A673 (cell line): ENCODE measurements at regions not wholly inside any gene's neighbourhood (a gene's known extent, or its start where the extent isn't known, plus 50 kb on each side); places are given as distances from the start of the nearest gene placed in this dataset.

Experiments used
- EZH2 ChIP-seq: fragments of 200-600 bp; sonication (generic); IDR thresholded peaks from 2 replicates; pipeline ENCODE4 v1.6.1; 2017; ENCODE audit warnings: borderline replicate concordance, low read depth, mild to moderate bottlenecking, mixed read lengths, antibody characterized with exemption, low read length; ENCODE audit not compliant: poor library complexity, severe bottlenecking
- TF ChIP-seq, protein P1 (sequence below): fragments of 300-800, 200-600 bp; sonication (generic); conservative IDR thresholded peaks from 2 replicates; pipeline ENCODE4 v1.5.1; 2017; ENCODE audit warnings: low read depth, mild to moderate bottlenecking, antibody characterized with exemption, low read length, moderate library complexity, mixed read lengths

DNA sequence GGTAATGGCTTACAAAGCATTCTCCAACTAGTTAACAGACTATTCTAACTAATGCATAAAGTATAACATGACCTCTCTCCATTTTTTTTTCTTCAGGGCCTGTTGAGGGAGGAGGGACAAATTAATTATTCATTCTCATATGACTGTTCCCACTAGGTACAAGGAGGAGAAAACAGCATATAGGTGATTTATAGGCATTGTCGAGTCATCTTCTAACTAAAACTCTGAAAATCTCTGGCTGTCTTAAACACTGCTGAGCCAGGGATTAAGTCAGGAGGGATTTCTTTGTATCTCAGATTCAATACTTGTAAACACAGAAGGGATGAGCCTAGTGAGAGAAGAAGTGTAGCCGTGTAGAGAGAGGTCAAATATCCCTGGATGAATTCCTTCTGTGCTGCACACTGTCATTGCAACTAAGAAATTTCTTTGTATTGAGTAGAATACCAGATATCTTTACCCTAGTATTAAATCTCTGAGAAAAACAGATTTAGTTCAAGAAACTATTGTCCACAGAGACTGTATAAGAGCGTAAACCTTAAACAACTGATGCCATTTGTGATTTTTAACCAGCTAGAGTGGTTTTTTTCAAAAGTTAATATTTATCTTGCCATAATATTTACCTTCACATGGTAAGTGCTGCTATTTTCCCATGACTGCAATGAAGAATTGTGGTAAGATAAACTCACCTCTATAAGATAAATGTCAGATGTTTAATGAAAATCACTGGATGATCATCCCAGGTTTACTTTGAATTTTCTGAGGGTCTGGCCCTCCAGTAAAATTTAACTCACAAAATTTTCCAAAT is 465.3 kb downstream of the RWDD3 start:
- TF ChIP-seq, protein P1, sequence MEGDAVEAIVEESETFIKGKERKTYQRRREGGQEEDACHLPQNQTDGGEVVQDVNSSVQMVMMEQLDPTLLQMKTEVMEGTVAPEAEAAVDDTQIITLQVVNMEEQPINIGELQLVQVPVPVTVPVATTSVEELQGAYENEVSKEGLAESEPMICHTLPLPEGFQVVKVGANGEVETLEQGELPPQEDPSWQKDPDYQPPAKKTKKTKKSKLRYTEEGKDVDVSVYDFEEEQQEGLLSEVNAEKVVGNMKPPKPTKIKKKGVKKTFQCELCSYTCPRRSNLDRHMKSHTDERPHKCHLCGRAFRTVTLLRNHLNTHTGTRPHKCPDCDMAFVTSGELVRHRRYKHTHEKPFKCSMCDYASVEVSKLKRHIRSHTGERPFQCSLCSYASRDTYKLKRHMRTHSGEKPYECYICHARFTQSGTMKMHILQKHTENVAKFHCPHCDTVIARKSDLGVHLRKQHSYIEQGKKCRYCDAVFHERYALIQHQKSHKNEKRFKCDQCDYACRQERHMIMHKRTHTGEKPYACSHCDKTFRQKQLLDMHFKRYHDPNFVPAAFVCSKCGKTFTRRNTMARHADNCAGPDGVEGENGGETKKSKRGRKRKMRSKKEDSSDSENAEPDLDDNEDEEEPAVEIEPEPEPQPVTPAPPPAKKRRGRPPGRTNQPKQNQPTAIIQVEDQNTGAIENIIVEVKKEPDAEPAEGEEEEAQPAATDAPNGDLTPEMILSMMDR = no peak
- TF ChIP-seq EZH2 = no peak
